ENCODE measurements at regions not wholly inside any gene's neighbourhood (a gene's known extent, or its start where the extent isn't known, plus 50 kb on each side); places are given as distances from the start of the nearest gene placed in this dataset.
"Not testable (repeated sequence)": the region's sequence is repeated elsewhere in the genome, so short reads cannot be mapped to it uniquely, and the experiment has no call there.

- no peak for DNase-seq
Measured at GRCh38 chr5:2375757-2376250, 375.7 kb downstream of the IRX2 start.

- no peak for DNase-seq
Measured at GRCh38 chr5:2375291-2375690, 376.2 kb downstream of the IRX2 start.

- DNase-seq: no peak
Measured at GRCh38 chr5:2374703-2375102, 376.8 kb downstream of the IRX2 start.

- no peak for DNase-seq
Measured at GRCh38 chr5:2373631-2374030, 377.8 kb downstream of the IRX2 start.

- DNase-seq: no peak
Measured at GRCh38 chr5:2371419-2371710, 380.1 kb downstream of the IRX2 start.

- DNase-seq: no peak
Measured at GRCh38 chr5:2370626-2371418, 380.7 kb downstream of the IRX2 start.

GRCh38 chr5:2369178-2369577, 382.3 kb downstream of the IRX2 start:
- no peak for DNase-seq

- DNase-seq: no peak
Measured at GRCh38 chr5:2366816-2367215, 384.7 kb downstream of the IRX2 start.

GRCh38 chr5:2357309-2357708, 394.2 kb downstream of the IRX2 start:
- no peak for DNase-seq

GRCh38 chr5:2355859-2356258, 395.6 kb downstream of the IRX2 start:
- no peak for DNase-seq

- no peak for DNase-seq
Measured at GRCh38 chr5:2353871-2354440, 397.5 kb downstream of the IRX2 start.

GRCh38 chr5:2353211-2353610, 398.3 kb downstream of the IRX2 start:
- no peak for DNase-seq

- DNase-seq: no peak
Measured at GRCh38 chr5:2352101-2352861, 399.2 kb downstream of the IRX2 start.

- DNase-seq: not testable (repeated sequence)
Measured at GRCh38 chr5:2349768-2350167, 401.7 kb downstream of the IRX2 start.

GRCh38 chr5:2338686-2339085, 412.8 kb downstream of the IRX2 start:
- no peak for DNase-seq

- no peak for DNase-seq
Measured at GRCh38 chr5:2335733-2336515, 415.6 kb downstream of the IRX2 start.

- DNase-seq: no peak
Measured at GRCh38 chr5:2335125-2335732, 416.2 kb downstream of the IRX2 start.

GRCh38 chr5:2334719-2335118, 416.8 kb downstream of the IRX2 start:
- DNase-seq: no peak

GRCh38 chr5:2333291-2333690, 418.2 kb downstream of the IRX2 start:
- no peak for DNase-seq

- DNase-seq: no peak
Measured at GRCh38 chr5:2332521-2332920, 419.0 kb downstream of the IRX2 start.

- DNase-seq: no peak
Measured at GRCh38 chr5:2330325-2331130, 420.9 kb downstream of the IRX2 start.

GRCh38 chr5:2329741-2330140, 421.7 kb downstream of the IRX2 start:
- no peak for DNase-seq

Measured in T-helper 2 cell (primary cell).